Mammary epithelial cell (primary cell): ENCODE measurements at regions not wholly inside any gene's neighbourhood (a gene's known extent, or its start where the extent isn't known, plus 50 kb on each side); places are given as distances from the start of the nearest gene placed in this dataset.

Experiments
- EZH2 ChIP-seq: IDR thresholded peaks from 2 replicates; pipeline ENCODE4 v1.6.1; 2012; ENCODE audit warnings: low read length, inconsistent platforms, borderline replicate concordance
- TF ChIP-seq, protein P1 (sequence below), 2 donors: IDR thresholded peaks in 1 of 2; conservative IDR thresholded peaks in 1 of 2; 2 replicates each; pipeline ENCODE4 v1.5.1; 2011 to 2012; ENCODE audit warnings: inconsistent platforms in 2 of 2, low read length in 2 of 2, mild to moderate bottlenecking in 2 of 2, control low read depth in 1 of 2, low read depth in 1 of 2; ENCODE audit not compliant: insufficient read depth in 1 of 2; ENCODE audit errors: extremely low read depth in 1 of 2

DNA sequence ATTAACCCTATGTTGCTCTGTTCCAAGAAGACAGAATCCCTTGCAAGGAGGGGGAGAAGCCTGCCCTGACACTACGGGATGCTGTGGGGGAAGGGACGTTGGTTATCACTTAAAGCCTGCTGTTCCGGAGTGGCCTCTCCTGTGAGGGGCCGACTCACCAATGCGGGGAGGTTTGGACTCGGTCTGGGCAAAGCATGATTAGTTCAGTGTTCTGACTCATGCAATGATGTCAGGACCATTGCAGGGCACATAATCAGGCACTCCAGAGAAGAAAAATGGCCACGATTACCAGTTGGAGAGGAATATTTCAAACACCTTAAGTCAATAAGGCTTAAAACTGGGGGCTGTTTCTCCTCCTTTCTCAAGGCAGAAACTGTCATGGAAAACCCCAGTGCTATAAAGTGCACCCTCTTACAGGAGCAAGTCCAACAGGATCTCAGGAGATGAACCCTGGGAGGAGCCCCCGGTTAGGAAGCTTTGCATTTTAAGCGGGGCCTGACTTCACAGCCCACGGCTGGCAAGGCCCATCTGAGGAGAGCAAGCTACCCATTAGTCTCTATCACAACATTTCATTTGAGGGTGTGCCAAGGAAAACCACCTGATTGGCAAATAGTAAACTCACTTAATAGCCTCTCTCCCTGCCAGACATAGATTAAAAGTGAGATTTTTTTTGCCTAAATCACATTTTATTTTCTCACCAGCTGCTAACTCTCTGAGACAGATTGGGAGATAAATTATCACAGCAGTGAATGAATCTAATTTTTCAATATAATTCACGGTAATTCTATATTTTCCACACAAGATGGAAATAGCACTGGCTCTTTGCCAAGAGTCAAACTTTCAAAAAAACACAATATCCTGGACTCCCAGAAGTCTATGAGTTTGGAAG is 202.5 kb downstream of the C1orf94 start:
- TF ChIP-seq, protein P1, sequence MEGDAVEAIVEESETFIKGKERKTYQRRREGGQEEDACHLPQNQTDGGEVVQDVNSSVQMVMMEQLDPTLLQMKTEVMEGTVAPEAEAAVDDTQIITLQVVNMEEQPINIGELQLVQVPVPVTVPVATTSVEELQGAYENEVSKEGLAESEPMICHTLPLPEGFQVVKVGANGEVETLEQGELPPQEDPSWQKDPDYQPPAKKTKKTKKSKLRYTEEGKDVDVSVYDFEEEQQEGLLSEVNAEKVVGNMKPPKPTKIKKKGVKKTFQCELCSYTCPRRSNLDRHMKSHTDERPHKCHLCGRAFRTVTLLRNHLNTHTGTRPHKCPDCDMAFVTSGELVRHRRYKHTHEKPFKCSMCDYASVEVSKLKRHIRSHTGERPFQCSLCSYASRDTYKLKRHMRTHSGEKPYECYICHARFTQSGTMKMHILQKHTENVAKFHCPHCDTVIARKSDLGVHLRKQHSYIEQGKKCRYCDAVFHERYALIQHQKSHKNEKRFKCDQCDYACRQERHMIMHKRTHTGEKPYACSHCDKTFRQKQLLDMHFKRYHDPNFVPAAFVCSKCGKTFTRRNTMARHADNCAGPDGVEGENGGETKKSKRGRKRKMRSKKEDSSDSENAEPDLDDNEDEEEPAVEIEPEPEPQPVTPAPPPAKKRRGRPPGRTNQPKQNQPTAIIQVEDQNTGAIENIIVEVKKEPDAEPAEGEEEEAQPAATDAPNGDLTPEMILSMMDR (conservative IDR thresholded peaks at IDR 0.05 in 1 of 2, IDR thresholded peaks at IDR 0.05 in 1 of 2; ENCODE audit: extremely low read depth in 1 of 2, insufficient read depth in 1 of 2, low read depth in 1 of 2, low read length in 2 of 2) = no peak
- no peak for TF ChIP-seq EZH2
